Keratinocyte (primary cell): ENCODE measurements at regions not wholly inside any gene's neighbourhood (a gene's known extent, or its start where the extent isn't known, plus 50 kb on each side); places are given as distances from the start of the nearest gene placed in this dataset.
A peak's percentile ranks its signal among the peaks of the same experiment; 100 is the strongest.

Source experiments
- CTCF ChIP-seq, 3 experiments: IDR thresholded peaks in 1 of 3; conservative IDR thresholded peaks in 1 of 3; optimal IDR thresholded peaks in 1 of 3; 2 replicates in 2 of 3; 3 replicates in 1 of 3; pipeline versions ENCODE3 to v1.5.1; 2011; ENCODE audit warnings: low read length in 3 of 3, mild to moderate bottlenecking in 3 of 3, moderate library complexity in 2 of 3, control low read depth in 1 of 3, inconsistent platforms in 1 of 3; ENCODE audit not compliant: insufficient read depth in 2 of 3; ENCODE audit errors: extremely low read depth in 1 of 3
- EZH2 ChIP-seq: IDR thresholded peaks from one replicate; pipeline ENCODE4 v1.6.1; 2012; ENCODE audit warnings: inconsistent platforms, mild to moderate bottlenecking, low read length, moderate library complexity

- TF ChIP-seq CTCF (optimal IDR thresholded peaks at IDR 0.05 in 1 of 3, IDR thresholded peaks at IDR 0.05 in 1 of 3, conservative IDR thresholded peaks at IDR 0.05 in 1 of 3; ENCODE audit: extremely low read depth in 1 of 3, insufficient read depth in 2 of 3, low read length in 3 of 3): peak in 2 of 3 experiments; percentile 45 to 67
- TF ChIP-seq EZH2: no peak
These were observed 142.0 kb downstream of the ZNF648 start for GRCh38 chr1:181919542-181919941.
